ENCODE measurements at regions not wholly inside any gene's neighbourhood (a gene's known extent, or its start where the extent isn't known, plus 50 kb on each side); places are given as distances from the start of the nearest gene placed in this dataset.

- H3K4me2 ChIP-seq (ENCODE audit: insufficient read depth in 1 of 2, low read depth in 2 of 2, low read length in 2 of 2): no peak overlapping the region
- no peak overlapping the region for H2BK20ac ChIP-seq (ENCODE audit: low read length)
- TF ChIP-seq HDAC2 (IDR thresholded peaks at IDR 0.05; ENCODE audit: borderline replicate concordance in 1 of 2, low read depth in 2 of 2, low read length in 2 of 2): no peak
- TF ChIP-seq POLR2A (IDR thresholded peaks at IDR 0.05; ENCODE audit: control extremely low read depth in 1 of 2, low read depth in 2 of 2, low read length in 2 of 2): no peak
- TF ChIP-seq RBBP5 (IDR thresholded peaks at IDR 0.05; ENCODE audit: borderline replicate concordance, low read depth, low read length): no peak
- TF ChIP-seq POU5F1 (IDR thresholded peaks at IDR 0.05; ENCODE audit: low read depth, low read length): no peak
- TF ChIP-seq ZNF274 (IDR thresholded peaks at IDR 0.05; ENCODE audit: borderline replicate concordance, extremely low read depth, low read length): no peak
- no peak for TF ChIP-seq NRF1 (IDR thresholded peaks at IDR 0.05; ENCODE audit: low read depth, low read length)
- no peak for TF ChIP-seq CHD1 (IDR thresholded peaks at IDR 0.05; ENCODE audit: low read depth, low read length)
- TF ChIP-seq PHF8 (conservative IDR thresholded peaks at IDR 0.05; ENCODE audit: low read depth, low read length): no peak
- no peak for TF ChIP-seq BRCA1 (IDR thresholded peaks at IDR 0.05; ENCODE audit: low read depth, low read length)
- no peak for TF ChIP-seq CEBPB (IDR thresholded peaks at IDR 0.05; ENCODE audit: low read depth, low read length)
- TF ChIP-seq GTF2F1 (IDR thresholded peaks at IDR 0.05; ENCODE audit: borderline replicate concordance, low read depth, low read length): no peak
- no peak for TF ChIP-seq TAF1 (IDR thresholded peaks at IDR 0.05; ENCODE audit: low read depth, low read length)
- no peak for TF ChIP-seq MAFK (IDR thresholded peaks at IDR 0.05; ENCODE audit: low read depth, low read length)
- H2BK5ac ChIP-seq (ENCODE audit: low read depth, low read length): no peak overlapping the region
- H3K27ac ChIP-seq (ENCODE audit: low read depth, low read length): no peak overlapping the region
- CTCF ChIA-PET (ENCODE audit: partially characterized antibody): interaction anchor here (0.7 to 1.1 kb wide), 2 partner anchors 12 to 305 kb away, joined by 3 to 4 read pairs; no protein-coding TSS in a partner anchor
- no peak overlapping the region for H3K18ac ChIP-seq (ENCODE audit: extremely low read depth, low read length)
- no peak for DNase-seq (ENCODE audit: low read depth in 1 of 2, low spot score in 2 of 2)
- no peak for FAIRE-seq
- H3K14ac ChIP-seq (ENCODE audit: insufficient read length): no peak overlapping the region
- H3K9me3 ChIP-seq (ENCODE audit: insufficient read depth in 2 of 2, low read depth in 1 of 2, low read length in 1 of 2): peaks cover 3 to 5% of the 10 kb centered on the region in 2 experiments; a peak in 1 of 4 replicates
- no peaks in the 10 kb centered on the region for H4K20me1 ChIP-seq (replicated peaks in 1 of 2; ENCODE audit: control insufficient read depth in 1 of 2, insufficient read depth in 2 of 2, low read length in 2 of 2)
- H2AFZ ChIP-seq (ENCODE audit: low read length): no peak overlapping the region
- no peak overlapping the region for H2AK5ac ChIP-seq (ENCODE audit: low read depth, low read length)
- H2BK12ac ChIP-seq (ENCODE audit: low read depth, low read length): no peak overlapping the region
- H3K4me3 ChIP-seq (ENCODE audit: extremely low read depth in 1 of 4, insufficient read depth in 2 of 4, low read depth in 3 of 4, low read length in 4 of 4): no peak overlapping the region
- H3K56ac ChIP-seq (replicated peaks; ENCODE audit: insufficient read length, low read depth, low read length): no peak overlapping the region
- H4K5ac ChIP-seq (ENCODE audit: insufficient read length, low read depth, low read length): no peak overlapping the region
- H3K79me1 ChIP-seq (ENCODE audit: low read depth, low read length): no peaks in the 10 kb centered on the region
- H4K91ac ChIP-seq (replicated peaks; ENCODE audit: insufficient read length, low read length): no peak overlapping the region
- H3K9ac ChIP-seq (replicated peaks in 1 of 4; ENCODE audit: extremely low read depth in 1 of 4, low read depth in 3 of 4, low read length in 3 of 4): no peak overlapping the region
- H3K23me2 ChIP-seq (ENCODE audit: low read depth, low read length): no peaks in the 10 kb centered on the region
- H3K36me3 ChIP-seq (ENCODE audit: control insufficient read depth in 2 of 4, insufficient read depth in 4 of 4, low read length in 3 of 4): no peaks in the 10 kb centered on the region
- H2BK15ac ChIP-seq (ENCODE audit: low read length): no peak overlapping the region
- H3K4me1 ChIP-seq (replicated peaks in 1 of 4; ENCODE audit: control insufficient read depth in 3 of 4, insufficient read depth in 4 of 4, low read length in 3 of 4): no peaks in the 10 kb centered on the region
- H3K23ac ChIP-seq (ENCODE audit: insufficient read length): no peak overlapping the region
- H2BK120ac ChIP-seq (replicated peaks; ENCODE audit: low read depth, low read length): no peak overlapping the region
- no peak overlapping the region for H3K4ac ChIP-seq (replicated peaks; ENCODE audit: insufficient read length, low read depth, low read length)
- no peak overlapping the region for H4K8ac ChIP-seq (ENCODE audit: extremely low read depth, insufficient read depth, low read length)
- POLR2A ChIA-PET (ENCODE audit: partially characterized antibody): no interaction called here
- WGBS, 2 experiments (ENCODE audit: extremely low coverage in 1 of 2, insufficient coverage in 1 of 2, insufficient read length in 1 of 2, insufficient replicate concordance in 2 of 2, low coverage in 1 of 2, low lambda C conversion rate in 2 of 2, missing lambda C conversion rate in 1 of 2): 89% methylated on average over 7 of the region's 7 CpGs; no CpG with 5 or more reads in 1 of the 2 experiments
- no peaks in the 10 kb centered on the region; a peak in 1 of 4 replicates for H3K79me2 ChIP-seq (ENCODE audit: control insufficient read depth in 1 of 2, insufficient read depth in 2 of 2, low read length in 2 of 2)
- H3K27me3 ChIP-seq (replicated peaks in 1 of 4; ENCODE audit: control insufficient read depth in 3 of 4, extremely low read depth in 1 of 4, insufficient read depth in 3 of 4, low read length in 3 of 4): no peaks in the 10 kb centered on the region
Measured at GRCh38 chr21:25402134-25402961, 204.9 kb downstream of the MRPL39 start.
